Neural cell (in vitro differentiated cells): ENCODE measurements at regions not wholly inside any gene's neighbourhood (a gene's known extent, or its start where the extent isn't known, plus 50 kb on each side); places are given as distances from the start of the nearest gene placed in this dataset.

Source experiments
- H2AFZ ChIP-seq: fragments of 200-600, 300-800 bp; sonication (generic), shearing (Covaris generic); 2 replicates; pipeline ENCODE4 v1.6.0; 2014; ENCODE audit warnings: low read depth, mild to moderate bottlenecking, antibody characterized with exemption, low read length, moderate library complexity
- H3F3A ChIP-seq: fragments of 200-600 bp; shearing (Covaris generic); 2 replicates; pipeline ENCODE4 v1.6.1; 2016; ENCODE audit warnings: mild to moderate bottlenecking, moderate library complexity, mixed read lengths, antibody characterized with exemption, low read length; ENCODE audit not compliant: insufficient read depth, poor library complexity, severe bottlenecking
- H3K27ac ChIP-seq: fragments of 200-600, 300-800 bp; sonication (generic), shearing (Covaris generic); 2 replicates; pipeline ENCODE4 v1.5.1; 2014; ENCODE audit warnings: mild to moderate bottlenecking, low read length, moderate library complexity
- H3K27me3 ChIP-seq: fragments of 300-800, 200-600 bp; sonication (generic), shearing (Covaris generic); 2 replicates; pipeline ENCODE4 v1.6.0; 2014; ENCODE audit warnings: mild to moderate bottlenecking, low read depth, low read length, moderate library complexity; ENCODE audit not compliant: insufficient read depth
- H3K36me3 ChIP-seq: fragments of 300-800, 200-600 bp; sonication (generic), shearing (Covaris generic); 2 replicates; pipeline ENCODE4 v1.5.1; 2014; ENCODE audit warnings: mild to moderate bottlenecking, antibody characterized with exemption, low read length, moderate library complexity; ENCODE audit not compliant: insufficient read depth
- H3K4me2 ChIP-seq: fragments of 300-800, 200-600 bp; sonication (generic), shearing (Covaris generic); 2 replicates; pipeline ENCODE4 v1.6.0; 2014; ENCODE audit warnings: mild to moderate bottlenecking, low read length
- H3K4me3 ChIP-seq: fragments of 300-800, 200-600 bp; sonication (generic), shearing (Covaris generic); 2 replicates; pipeline ENCODE4 v1.5.1; 2014; ENCODE audit warnings: mild to moderate bottlenecking, low read length, moderate library complexity
- H3K79me2 ChIP-seq: fragments of 200-600 bp; shearing (Covaris generic); replicated peaks from 2 replicates; pipeline ENCODE4 v1.6.0; 2014; ENCODE audit warnings: mild to moderate bottlenecking, low read length, moderate library complexity; ENCODE audit not compliant: insufficient read depth
- H3K9ac ChIP-seq: fragments of 300-800, 200-600 bp; sonication (generic), shearing (Covaris generic); 2 replicates; pipeline ENCODE4 v1.6.1; 2016; ENCODE audit warnings: mild to moderate bottlenecking, low read length, mixed read lengths
- H3K9me2 ChIP-seq: fragments of 200-600 bp; shearing (Covaris generic); 2 replicates; pipeline ENCODE4 v1.6.1; 2016; ENCODE audit warnings: mild to moderate bottlenecking, low read length, mixed read lengths; ENCODE audit not compliant: insufficient read depth
- H3K9me3 ChIP-seq: fragments of 200-600, 300-800 bp; sonication (generic), shearing (Covaris generic); 2 replicates; pipeline ENCODE4 v1.6.1; 2016; ENCODE audit warnings: mild to moderate bottlenecking, mixed run types, low read length, moderate library complexity, mixed read lengths
- H4K20me1 ChIP-seq: fragments of 200-600 bp; shearing (Covaris generic); 2 replicates; pipeline ENCODE4 v1.6.1; 2016; ENCODE audit warnings: mild to moderate bottlenecking, mixed run types; ENCODE audit not compliant: insufficient read depth
- EP300 ChIP-seq: fragments of 450-650 bp; conservative IDR thresholded peaks from 2 replicates; pipeline ENCODE4 v1.6.1; 2014; ENCODE audit warnings: antibody characterized with exemption, mild to moderate bottlenecking, moderate library complexity; ENCODE audit not compliant: poor library complexity, severe bottlenecking
- EZH2 ChIP-seq: fragments of 200-600, 300-800 bp; shearing (Covaris generic), sonication (generic); IDR thresholded peaks from 2 replicates; pipeline ENCODE4 v1.6.1; 2014; ENCODE audit warnings: antibody characterized with exemption, low read length, borderline replicate concordance, mild to moderate bottlenecking; ENCODE audit not compliant: insufficient read depth, poor library complexity, severe bottlenecking
- MXI1 ChIP-seq: fragments of 450-650 bp; conservative IDR thresholded peaks from 2 replicates; pipeline ENCODE4 v1.6.1; 2014; ENCODE audit warnings: antibody characterized with exemption, mild to moderate bottlenecking; ENCODE audit not compliant: poor library complexity, severe bottlenecking
- POLR2AphosphoS5 ChIP-seq: IDR thresholded peaks from 2 replicates; pipeline ENCODE4 v1.6.1; 2012
- RAD21 ChIP-seq: fragments of 450-650 bp; conservative IDR thresholded peaks from 2 replicates; pipeline ENCODE4 v1.6.1; 2014; ENCODE audit warnings: antibody characterized with exemption, mild to moderate bottlenecking, moderate library complexity
- REST ChIP-seq: IDR thresholded peaks from 2 replicates; pipeline ENCODE4 v1.6.1; 2012; ENCODE audit warnings: borderline replicate concordance
- SMC3 ChIP-seq: fragments of 450-650 bp; conservative IDR thresholded peaks from 2 replicates; pipeline ENCODE4 v1.6.1; 2014; ENCODE audit warnings: antibody characterized with exemption, mild to moderate bottlenecking, moderate library complexity; ENCODE audit not compliant: poor library complexity
- TAF1 ChIP-seq: IDR thresholded peaks from 2 replicates; pipeline ENCODE4 v1.6.1; 2012; ENCODE audit warnings: low read depth
- TF ChIP-seq, protein P1 (sequence below): fragments of 450-650 bp; IDR thresholded peaks from 2 replicates; pipeline ENCODE4 v1.5.1; 2014; ENCODE audit warnings: antibody characterized with exemption, mild to moderate bottlenecking, moderate library complexity; ENCODE audit not compliant: poor library complexity, severe bottlenecking

DNA sequence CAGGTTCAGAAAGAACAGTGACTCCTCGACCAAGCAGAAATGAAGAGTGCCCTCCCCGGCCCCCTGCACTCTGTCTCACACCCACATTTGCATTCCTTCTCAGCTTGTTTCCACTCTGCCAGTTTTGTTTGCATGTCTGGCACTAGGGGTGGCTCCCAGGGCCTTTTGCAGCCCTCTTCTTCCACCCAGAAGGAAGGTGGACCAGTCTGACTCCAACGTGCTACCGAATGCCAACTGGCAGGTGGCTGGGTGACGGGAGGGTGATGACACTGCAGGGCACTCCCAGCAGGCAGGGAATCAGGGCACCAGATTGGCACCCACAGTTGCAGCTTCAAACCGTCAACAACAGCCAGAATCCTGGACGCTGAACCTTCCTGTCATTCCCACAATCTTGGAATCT is 371.1 kb downstream of the TXNL1 start:
- Histone ChIP-seq H3K9me2 (no peaks in the 10 kb centered on the region), H3K4me2 (no peak overlapping the region), H3K79me2 (no peaks in the 10 kb centered on the region), H3K27ac (no peak overlapping the region), H3K27me3 (no peaks in the 10 kb centered on the region), H3K9ac (no peak overlapping the region), H4K20me1 (no peaks in the 10 kb centered on the region), H3K4me3 (no peak overlapping the region), H2AFZ (no peak overlapping the region), H3K36me3 (no peaks in the 10 kb centered on the region), H3K9me3 (no peaks in the 10 kb centered on the region), H3F3A (no peaks in the 10 kb centered on the region)
- TF ChIP-seq RAD21 (no peak), EP300 (no peak), POLR2AphosphoS5 (no peak), TAF1 (no peak), SMC3 (no peak), REST (no peak), MXI1 (no peak), EZH2 (no peak)
- TF ChIP-seq, protein P1, sequence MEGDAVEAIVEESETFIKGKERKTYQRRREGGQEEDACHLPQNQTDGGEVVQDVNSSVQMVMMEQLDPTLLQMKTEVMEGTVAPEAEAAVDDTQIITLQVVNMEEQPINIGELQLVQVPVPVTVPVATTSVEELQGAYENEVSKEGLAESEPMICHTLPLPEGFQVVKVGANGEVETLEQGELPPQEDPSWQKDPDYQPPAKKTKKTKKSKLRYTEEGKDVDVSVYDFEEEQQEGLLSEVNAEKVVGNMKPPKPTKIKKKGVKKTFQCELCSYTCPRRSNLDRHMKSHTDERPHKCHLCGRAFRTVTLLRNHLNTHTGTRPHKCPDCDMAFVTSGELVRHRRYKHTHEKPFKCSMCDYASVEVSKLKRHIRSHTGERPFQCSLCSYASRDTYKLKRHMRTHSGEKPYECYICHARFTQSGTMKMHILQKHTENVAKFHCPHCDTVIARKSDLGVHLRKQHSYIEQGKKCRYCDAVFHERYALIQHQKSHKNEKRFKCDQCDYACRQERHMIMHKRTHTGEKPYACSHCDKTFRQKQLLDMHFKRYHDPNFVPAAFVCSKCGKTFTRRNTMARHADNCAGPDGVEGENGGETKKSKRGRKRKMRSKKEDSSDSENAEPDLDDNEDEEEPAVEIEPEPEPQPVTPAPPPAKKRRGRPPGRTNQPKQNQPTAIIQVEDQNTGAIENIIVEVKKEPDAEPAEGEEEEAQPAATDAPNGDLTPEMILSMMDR = no peak

DNA sequence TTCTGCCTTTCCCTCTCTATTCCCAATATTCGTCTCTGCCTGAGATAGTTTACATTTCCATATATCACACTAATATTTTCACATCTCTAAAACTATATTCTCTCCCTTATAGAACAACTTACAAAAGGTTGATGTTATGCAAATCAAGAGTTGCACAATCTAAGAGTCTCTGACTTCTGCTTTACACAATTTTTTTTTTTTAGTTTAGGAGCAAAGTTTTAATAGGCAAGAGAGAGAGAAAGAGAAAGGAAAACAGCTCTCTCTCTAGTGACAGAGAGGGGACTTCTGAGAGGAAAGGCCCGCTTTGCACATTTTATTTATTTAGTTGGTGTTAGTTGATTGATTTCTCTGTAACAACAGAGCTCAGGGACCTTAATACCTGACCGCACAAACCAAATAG is 380.2 kb downstream of the TXNL1 start:
- H4K20me1 ChIP-seq = no peaks in the 10 kb centered on the region
- no peaks in the 10 kb centered on the region for H3K27me3 ChIP-seq
- no peaks in the 10 kb centered on the region for H3K36me3 ChIP-seq
- no peak overlapping the region for H3K4me3 ChIP-seq
- no peak overlapping the region for H3K9ac ChIP-seq
- H3K79me2 ChIP-seq = no peaks in the 10 kb centered on the region
- no peaks in the 10 kb centered on the region for H3F3A ChIP-seq
- no peak overlapping the region for H3K4me2 ChIP-seq
- no peak overlapping the region for H3K27ac ChIP-seq
- no peaks in the 10 kb centered on the region for H3K9me3 ChIP-seq
- H2AFZ ChIP-seq = no peak overlapping the region
- no peak for TF ChIP-seq EP300
- TF ChIP-seq EZH2 = no peak
- TF ChIP-seq, protein P1 = no peak
- TF ChIP-seq SMC3 = no peak
- no peak for TF ChIP-seq RAD21
- TF ChIP-seq MXI1 = no peak
- no peaks in the 10 kb centered on the region for H3K9me2 ChIP-seq
